Astrocyte of the spinal cord (primary cell): ENCODE measurements at regions not wholly inside any gene's neighbourhood (a gene's known extent, or its start where the extent isn't known, plus 50 kb on each side); places are given as distances from the start of the nearest gene placed in this dataset.

Source experiments
- DNase-seq: peaks from one replicate; pipeline ENCODE4 v3.0.0; 2011; ENCODE audit warnings: low read depth, low spot score
- H3K4me3 ChIP-seq: 2 replicates; pipeline ENCODE4 v1.5.1; 2011; ENCODE audit warnings: low read depth, mild to moderate bottlenecking, low read length, moderate library complexity
- in situ Hi-C: cut with HindIII; loops from 2 replicates; pipeline ENCODE4 v1.10.0; 2017; ENCODE audit warnings: low sequenced_read_pairs
- TF ChIP-seq, protein P1 (sequence below): IDR thresholded peaks from 2 replicates; pipeline ENCODE4 v1.5.1; 2012; ENCODE audit warnings: low read depth, mild to moderate bottlenecking, low read length, inconsistent platforms

- DNase-seq, result no peak
- TF ChIP-seq, protein P1, sequence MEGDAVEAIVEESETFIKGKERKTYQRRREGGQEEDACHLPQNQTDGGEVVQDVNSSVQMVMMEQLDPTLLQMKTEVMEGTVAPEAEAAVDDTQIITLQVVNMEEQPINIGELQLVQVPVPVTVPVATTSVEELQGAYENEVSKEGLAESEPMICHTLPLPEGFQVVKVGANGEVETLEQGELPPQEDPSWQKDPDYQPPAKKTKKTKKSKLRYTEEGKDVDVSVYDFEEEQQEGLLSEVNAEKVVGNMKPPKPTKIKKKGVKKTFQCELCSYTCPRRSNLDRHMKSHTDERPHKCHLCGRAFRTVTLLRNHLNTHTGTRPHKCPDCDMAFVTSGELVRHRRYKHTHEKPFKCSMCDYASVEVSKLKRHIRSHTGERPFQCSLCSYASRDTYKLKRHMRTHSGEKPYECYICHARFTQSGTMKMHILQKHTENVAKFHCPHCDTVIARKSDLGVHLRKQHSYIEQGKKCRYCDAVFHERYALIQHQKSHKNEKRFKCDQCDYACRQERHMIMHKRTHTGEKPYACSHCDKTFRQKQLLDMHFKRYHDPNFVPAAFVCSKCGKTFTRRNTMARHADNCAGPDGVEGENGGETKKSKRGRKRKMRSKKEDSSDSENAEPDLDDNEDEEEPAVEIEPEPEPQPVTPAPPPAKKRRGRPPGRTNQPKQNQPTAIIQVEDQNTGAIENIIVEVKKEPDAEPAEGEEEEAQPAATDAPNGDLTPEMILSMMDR, result no peak
- in situ Hi-C loops, result no loop called here
- H3K4me3 ChIP-seq, result no peak overlapping the region
Observed at GRCh38 chr2:21591926-21592325, 468.2 kb downstream of the TDRD15 start.

GRCh38 chr2:21599417-21599816, 475.6 kb downstream of the TDRD15 start:
- in situ Hi-C loops, result no loop called here

DNA sequence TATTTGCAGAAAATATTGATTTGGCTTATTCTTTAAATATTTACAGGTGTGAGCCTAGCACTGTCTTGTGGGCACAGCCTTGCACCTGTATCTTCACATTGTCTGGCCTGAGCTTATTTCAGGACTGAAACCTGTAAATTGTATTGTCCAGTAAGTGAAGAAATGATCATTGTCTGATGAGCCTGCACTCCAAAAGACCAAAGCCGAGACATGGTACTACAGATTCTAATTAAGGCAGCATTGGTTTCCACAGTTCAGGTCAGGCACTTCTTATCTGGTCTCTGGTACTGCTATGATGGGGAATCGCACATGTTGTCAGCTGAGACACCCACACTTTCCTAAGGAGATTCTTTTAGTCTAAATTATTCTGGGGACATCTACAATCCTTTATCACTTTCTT, 479.0 kb downstream of the TDRD15 start:
- no peak overlapping the region for H3K4me3 ChIP-seq
- TF ChIP-seq, protein P1, result no peak
- in situ Hi-C loops, result no loop called here
- DNase-seq, result no peak

More at GRCh38 chr2:21599417-21599816, 475.6 kb downstream of the TDRD15 start:
- no peak for DNase-seq
- H3K4me3 ChIP-seq, result no peak overlapping the region
- TF ChIP-seq, protein P1, result no peak

GRCh38 chr2:21607572-21607971, 483.8 kb downstream of the TDRD15 start:
- no peak for DNase-seq
- TF ChIP-seq, protein P1, result no peak

GRCh38 chr2:21610304-21610703, 486.5 kb downstream of the TDRD15 start:
- H3K4me3 ChIP-seq, result no peak overlapping the region
- DNase-seq, result no peak
- TF ChIP-seq, protein P1, result no peak
- in situ Hi-C loops, result no loop called here

More at GRCh38 chr2:21607572-21607971, 483.8 kb downstream of the TDRD15 start:
- in situ Hi-C loops, result no loop called here
- H3K4me3 ChIP-seq, result no peak overlapping the region

DNA sequence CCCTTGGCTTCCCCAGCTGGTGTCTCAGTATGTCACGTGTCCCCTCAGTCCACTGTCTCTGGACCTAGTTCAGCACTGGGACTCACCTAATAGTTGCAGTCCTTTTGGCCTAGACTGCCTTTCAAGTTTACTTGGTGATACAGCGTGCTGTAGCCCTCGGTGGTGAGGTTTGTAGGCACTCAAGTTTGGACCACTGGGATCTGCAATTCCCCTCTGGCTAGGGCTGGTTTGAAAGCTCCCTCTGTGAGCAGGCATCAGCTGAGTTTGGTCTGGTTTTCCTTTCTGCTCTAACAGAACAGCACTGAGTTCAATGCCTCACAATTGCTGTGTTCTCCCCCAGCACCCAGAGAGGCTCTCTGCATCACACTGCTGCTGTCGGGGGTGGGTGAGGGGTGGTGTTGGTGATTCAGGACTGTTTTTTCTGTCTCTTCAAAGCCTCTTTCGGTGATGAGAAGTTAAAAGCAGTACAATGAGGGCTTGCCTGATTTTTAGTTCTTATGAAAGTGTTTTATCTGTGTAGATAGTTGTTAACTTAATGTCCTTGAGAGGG, 494.2 kb downstream of the TDRD15 start:
- no peak for DNase-seq
- H3K4me3 ChIP-seq, result no peak overlapping the region
- in situ Hi-C loops, result no loop called here
- TF ChIP-seq, protein P1, result no peak
